HG03521 (cell line): ENCODE measurements at regions not wholly inside any gene's neighbourhood (a gene's known extent, or its start where the extent isn't known, plus 50 kb on each side); places are given as distances from the start of the nearest gene placed in this dataset.

Source experiments
- ATAC-seq: cut with Tn5 transposase; IDR thresholded peaks from one replicate; pipeline ENCODE4 v1.9.1; 2021; ENCODE audit warnings: mild to moderate bottlenecking, moderate library complexity; ENCODE audit not compliant: unreplicated experiment

- ATAC-seq, result no peak
Measured at GRCh38 chr15:70291305-70292075, 193.8 kb upstream of the TLE3 start.

GRCh38 chr15:70290708-70291107, 193.0 kb upstream of the TLE3 start:
- no peak for ATAC-seq

- ATAC-seq, result no peak
Measured at GRCh38 chr15:70289191-70289955, 191.7 kb upstream of the TLE3 start.

- no peak for ATAC-seq
Measured at GRCh38 chr15:70286113-70286806, 188.5 kb upstream of the TLE3 start.

GRCh38 chr15:70284438-70285214, 186.9 kb upstream of the TLE3 start:
- ATAC-seq, result no peak

- no peak for ATAC-seq
Measured at GRCh38 chr15:70283511-70283910, 185.8 kb upstream of the TLE3 start.

- ATAC-seq, result no peak
Measured at GRCh38 chr15:70281811-70282307, 184.1 kb upstream of the TLE3 start.

- no peak for ATAC-seq
Measured at GRCh38 chr15:70281261-70281810, 183.6 kb upstream of the TLE3 start.

GRCh38 chr15:70280781-70281180, 183.1 kb upstream of the TLE3 start:
- no peak for ATAC-seq

- ATAC-seq, result no peak
Measured at GRCh38 chr15:70279096-70279495, 181.4 kb upstream of the TLE3 start.

- no peak for ATAC-seq
Measured at GRCh38 chr15:70278644-70279043, 180.9 kb upstream of the TLE3 start.

- no peak for ATAC-seq
Measured at GRCh38 chr15:70277556-70277955, 179.8 kb upstream of the TLE3 start.

- no peak for ATAC-seq
Measured at GRCh38 chr15:70276401-70276800, 178.7 kb upstream of the TLE3 start.

GRCh38 chr15:70275461-70276138, 177.9 kb upstream of the TLE3 start:
- no peak for ATAC-seq

GRCh38 chr15:70274908-70275307, 177.2 kb upstream of the TLE3 start:
- ATAC-seq, result no peak

GRCh38 chr15:70274255-70274880, 176.7 kb upstream of the TLE3 start:
- ATAC-seq, result no peak

GRCh38 chr15:70273808-70274207, 176.1 kb upstream of the TLE3 start:
- ATAC-seq, result no peak

GRCh38 chr15:70272565-70273355, 175.0 kb upstream of the TLE3 start:
- ATAC-seq, result no peak
